Body of pancreas (tissue), 4 donors: ENCODE measurements at regions not wholly inside any gene's neighbourhood (a gene's known extent, or its start where the extent isn't known, plus 50 kb on each side); places are given as distances from the start of the nearest gene placed in this dataset.

Source experiments
- CTCF ChIP-seq, 7 experiments: fragments of 450-650 bp in 4 of 7; fragments of 200-600 bp in 3 of 7; sonication (generic) in 3 of 7; IDR thresholded peaks; one replicate each; pipeline ENCODE4 v1.5.1; 2016 to 2019; ENCODE audit warnings: antibody characterized with exemption in 7 of 7
- POLR2A ChIP-seq, 3 donors: fragments of 450-650 bp; IDR thresholded peaks; one replicate each; pipeline ENCODE4 v1.6.1; 2016; ENCODE audit warnings: antibody characterized with exemption in 3 of 3, mild to moderate bottlenecking in 2 of 3

- TF ChIP-seq CTCF (IDR thresholded peaks at IDR 0.05) (no peak), POLR2A (IDR thresholded peaks at IDR 0.05) (no peak)
Measured at GRCh38 chr1:76802094-76802493, 65.2 kb upstream of the ST6GALNAC5 start.
